Lower lobe of right lung (tissue), 2 donors: ENCODE measurements at regions not wholly inside any gene's neighbourhood (a gene's known extent, or its start where the extent isn't known, plus 50 kb on each side); places are given as distances from the start of the nearest gene placed in this dataset.

Source experiments
- ATAC-seq, 2 donors: fragments of 200-7000 bp; cut with Tn5 transposase; one replicate each; pipeline ENCODE4 v1.9.1; 2020 to 2022; ENCODE audit warnings: mild to moderate bottlenecking in 2 of 2, moderate library complexity in 2 of 2
- DNase-seq: peaks from one replicate; pipeline ENCODE4 v3.0.0-alpha.2; 2020
- H3K27ac ChIP-seq: fragments of 200-600 bp; one replicate; pipeline ENCODE4 v1.8.0; 2022
- H3K27me3 ChIP-seq: fragments of 200-600 bp; one replicate; pipeline ENCODE4 v1.8.0; 2022; ENCODE audit warnings: low read depth
- H3K36me3 ChIP-seq: fragments of 200-600 bp; one replicate; pipeline ENCODE4 v1.8.0; 2022; ENCODE audit warnings: mild to moderate bottlenecking
- H3K4me1 ChIP-seq: fragments of 200-600 bp; one replicate; pipeline ENCODE4 v1.8.0; 2022
- H3K4me3 ChIP-seq: fragments of 200-600 bp; one replicate; pipeline ENCODE4 v1.8.0; 2022; ENCODE audit warnings: mild to moderate bottlenecking
- H3K9me3 ChIP-seq: fragments of 200-600 bp; one replicate; pipeline ENCODE4 v1.8.0; 2022
- CTCF ChIP-seq: fragments of 200-600 bp; IDR thresholded peaks from one replicate; pipeline ENCODE4 v1.8.0; 2022; ENCODE audit warnings: antibody characterized with exemption, mild to moderate bottlenecking
- intact Hi-C: fragments of 100-400 bp; cut with DNase I; formaldehyde crosslinking; loops from one replicate; pipeline ENCODE4 v1.11.0; 2022
- donor health status: DM: no; HTN: yes; CAD: no; lungs with severe emphysema.

GRCh38 chr16:26281381-26282110 is 589.8 kb downstream of the HS3ST4 start:
- TF ChIP-seq CTCF = no peak
- ATAC-seq = no peak

GRCh38 chr16:26295625-26296304 is 604.0 kb downstream of the HS3ST4 start:
- H3K4me1 ChIP-seq = no peaks in the 10 kb centered on the region
- no peaks in the 10 kb centered on the region for H3K27me3 ChIP-seq
- H3K27ac ChIP-seq = no peak overlapping the region
- ATAC-seq (no peak), DNase-seq (no peak)
- H3K36me3 ChIP-seq = no peaks in the 10 kb centered on the region
- H3K9me3 ChIP-seq = no peaks in the 10 kb centered on the region
- H3K4me3 ChIP-seq = no peak overlapping the region
- TF ChIP-seq CTCF = no peak
- intact Hi-C loops = no loop called here

More at GRCh38 chr16:26281381-26282110, 589.8 kb downstream of the HS3ST4 start:
- no peak overlapping the region for H3K4me3 ChIP-seq
- H3K36me3 ChIP-seq = no peaks in the 10 kb centered on the region
- intact Hi-C loops = no loop called here
- no peaks in the 10 kb centered on the region for H3K4me1 ChIP-seq
- H3K27ac ChIP-seq = no peak overlapping the region
- DNase-seq = no peak
- no peaks in the 10 kb centered on the region for H3K27me3 ChIP-seq
- peaks cover 8% of the 10 kb centered on the region for H3K9me3 ChIP-seq

GRCh38 chr16:26301516-26301915 is 609.8 kb downstream of the HS3ST4 start:
- Histone ChIP-seq H3K27me3 (no peaks in the 10 kb centered on the region), H3K4me3 (no peak overlapping the region), H3K36me3 (no peaks in the 10 kb centered on the region), H3K4me1 (no peaks in the 10 kb centered on the region), H3K27ac (no peak overlapping the region), H3K9me3 (no peaks in the 10 kb centered on the region)
- intact Hi-C loops = no loop called here
- TF ChIP-seq CTCF = no peak
- DNase-seq (no peak), ATAC-seq (no peak)

GRCh38 chr16:26316683-26317464 is 625.1 kb downstream of the HS3ST4 start:
- H3K9me3 ChIP-seq = no peaks in the 10 kb centered on the region
- no peak for ATAC-seq
- H3K36me3 ChIP-seq = no peaks in the 10 kb centered on the region
- H3K4me1 ChIP-seq = no peaks in the 10 kb centered on the region
- H3K27ac ChIP-seq = no peak overlapping the region
- intact Hi-C loops = no loop called here
- H3K4me3 ChIP-seq = no peak overlapping the region
- no peaks in the 10 kb centered on the region for H3K27me3 ChIP-seq
- no peak for TF ChIP-seq CTCF
- DNase-seq = no peak

GRCh38 chr16:26317885-26318284 is 626.1 kb downstream of the HS3ST4 start:
- DNase-seq (no peak), ATAC-seq (no peak)
- Histone ChIP-seq H3K27me3 (no peaks in the 10 kb centered on the region), H3K4me3 (no peak overlapping the region), H3K4me1 (no peaks in the 10 kb centered on the region), H3K36me3 (no peaks in the 10 kb centered on the region), H3K9me3 (no peaks in the 10 kb centered on the region), H3K27ac (no peak overlapping the region)
- intact Hi-C loops = no loop called here
- no peak for TF ChIP-seq CTCF
